Esophagus squamous epithelium (tissue), 5 donors: ENCODE measurements at regions not wholly inside any gene's neighbourhood (a gene's known extent, or its start where the extent isn't known, plus 50 kb on each side); places are given as distances from the start of the nearest gene placed in this dataset.
"Not testable (repeated sequence)": the region's sequence is repeated elsewhere in the genome, so short reads cannot be mapped to it uniquely, and the experiment has no call there.

Experiments used
- DNase-seq: peaks from one replicate; lab custom pipeline; 2025; lab: John Stamatoyannopoulos, UW
- H3K27ac ChIP-seq, 4 donors: fragments of 200-600 bp; sonication (generic); one replicate each; pipeline ENCODE4 v1.5.1; 2016 to 2019; ENCODE audit warnings: mild to moderate bottlenecking in 1 of 4
- H3K27me3 ChIP-seq, 4 donors: fragments of 200-600 bp; sonication (generic); 1 replicate in 3 of 4; 2 replicates in 1 of 4; pipeline versions ENCODE4 v1.5.1 to v1.6.0; 2017 to 2021; ENCODE audit warnings: antibody characterized with exemption in 1 of 4
- H3K36me3 ChIP-seq, 3 donors: fragments of 200-600 bp; sonication (generic); one replicate each; pipeline ENCODE4 v1.5.1; 2016 to 2019
- H3K4me1 ChIP-seq, 3 donors: fragments of 200-600 bp; sonication (generic); one replicate each; pipeline ENCODE4 v1.5.1; 2017 to 2019
- H3K4me3 ChIP-seq, 4 donors: fragments of 200-600 bp; sonication (generic); 1 replicate in 3 of 4; 2 replicates in 1 of 4; pipeline ENCODE4 v1.5.1; 2016 to 2019; ENCODE audit warnings: mild to moderate bottlenecking in 2 of 4, moderate library complexity in 1 of 4
- H3K9me3 ChIP-seq, 3 donors: fragments of 200-600 bp; sonication (generic); one replicate each; pipeline ENCODE4 v1.5.1; 2016 to 2019
- CTCF ChIP-seq, 6 experiments: fragments of 450-650 bp in 4 of 6; fragments of 200-600 bp in 2 of 6; sonication (generic) in 2 of 6; IDR thresholded peaks; one replicate each; pipeline ENCODE4 v1.5.1; 2016 to 2019; ENCODE audit warnings: antibody characterized with exemption in 6 of 6, mild to moderate bottlenecking in 4 of 6, moderate library complexity in 4 of 6
- POLR2A ChIP-seq, 4 donors: fragments of 450-650 bp; IDR thresholded peaks; one replicate each; pipeline ENCODE4 v1.6.1; 2017; ENCODE audit warnings: antibody characterized with exemption in 4 of 4, mild to moderate bottlenecking in 4 of 4, moderate library complexity in 3 of 4
- WGBS, 2 donors: methylation state at CpG; one replicate each; pipeline ENCODE4 v1.1.5; 2018; 5-methylcytosine and 5-hydroxymethylcytosine counted together
- intact Hi-C: fragments of 100-400 bp; cut with DNase I; formaldehyde crosslinking; loops from one replicate; pipeline ENCODE4 v1.15.0; 2022
- donor health status: DM: yes; HTN: yes; CAD: no.

DNA sequence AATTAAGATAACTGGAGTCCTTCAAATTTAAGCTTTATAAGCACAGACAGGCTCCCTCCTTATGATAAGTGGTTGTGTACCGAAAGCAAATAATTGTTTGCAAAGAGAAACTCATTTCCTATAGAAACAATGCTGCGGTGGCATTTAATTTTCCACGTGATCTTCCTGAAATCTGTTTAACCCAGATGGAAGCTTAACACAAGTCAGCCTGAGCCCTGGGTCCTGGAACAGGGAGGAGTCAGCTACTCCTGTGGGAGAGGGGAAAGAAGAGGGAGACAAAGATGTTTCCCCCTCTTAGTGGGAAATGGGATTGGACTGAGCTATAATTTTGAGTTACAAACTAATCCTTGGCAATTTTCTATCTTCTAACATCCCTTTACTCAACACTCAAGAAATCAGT, 136.5 kb downstream of the ELOVL4 start:
- no peak overlapping the region for H3K4me3 ChIP-seq
- intact Hi-C loops: no loop called here
- no peak overlapping the region for H3K27ac ChIP-seq
- no peaks in the 10 kb centered on the region for H3K9me3 ChIP-seq
- no peaks in the 10 kb centered on the region for H3K4me1 ChIP-seq
- TF ChIP-seq POLR2A (IDR thresholded peaks at IDR 0.05) (no peak), CTCF (IDR thresholded peaks at IDR 0.05) (no peak)
- DNase-seq: no peak
- H3K27me3 ChIP-seq: no peaks in the 10 kb centered on the region
- 34 to 51% methylated on average over 3 of the region's 3 CpGs for WGBS, 2 donors
- H3K36me3 ChIP-seq: no peaks in the 10 kb centered on the region

GRCh38 chr6:79810185-79810705, 137.1 kb downstream of the ELOVL4 start:
- WGBS, 2 donors: 59 to 65% methylated on average over 10 of the region's 10 CpGs
- Histone ChIP-seq H3K9me3 (no peaks in the 10 kb centered on the region), H3K27ac (no peak overlapping the region), H3K4me1 (no peaks in the 10 kb centered on the region), H3K27me3 (no peaks in the 10 kb centered on the region), H3K4me3 (no peak overlapping the region), H3K36me3 (no peaks in the 10 kb centered on the region)
- intact Hi-C loops: no loop called here
- TF ChIP-seq POLR2A (IDR thresholded peaks at IDR 0.05) (no peak), CTCF (IDR thresholded peaks at IDR 0.05) (no peak)
- no peak for DNase-seq

- Histone ChIP-seq H3K27me3 (no peaks in the 10 kb centered on the region), H3K36me3 (no peaks in the 10 kb centered on the region), H3K9me3 (no peaks in the 10 kb centered on the region), H3K4me1 (no peaks in the 10 kb centered on the region), H3K27ac (no peak overlapping the region), H3K4me3 (no peak overlapping the region)
- WGBS, 2 donors: 50 to 51% methylated on average over 2 of the region's 2 CpGs
- DNase-seq: no peak
- intact Hi-C loops: no loop called here
- TF ChIP-seq POLR2A (IDR thresholded peaks at IDR 0.05): no peak
Measured at GRCh38 chr6:79808921-79809320, 138.4 kb downstream of the ELOVL4 start.

- DNase-seq, H3K27me3 ChIP-seq, H3K9me3 ChIP-seq, H3K36me3 ChIP-seq, intact Hi-C loops, H3K27ac ChIP-seq, H3K4me1 ChIP-seq, H3K4me3 ChIP-seq: not testable (repeated sequence)
- 84 to 91% methylated on average over 5 of the region's 5 CpGs for WGBS, 2 donors
Measured at GRCh38 chr6:79806661-79807060, 140.7 kb downstream of the ELOVL4 start.

GRCh38 chr6:79804732-79805131, 142.6 kb downstream of the ELOVL4 start:
- DNase-seq: no peak
- no peaks in the 10 kb centered on the region for H3K9me3 ChIP-seq
- no peaks in the 10 kb centered on the region for H3K4me1 ChIP-seq
- TF ChIP-seq CTCF (IDR thresholded peaks at IDR 0.05): no peak
- TF ChIP-seq POLR2A (IDR thresholded peaks at IDR 0.05): no peak
- H3K27ac ChIP-seq: no peak overlapping the region
- no peaks in the 10 kb centered on the region for H3K36me3 ChIP-seq
- H3K27me3 ChIP-seq: no peaks in the 10 kb centered on the region
- intact Hi-C loops: no loop called here
- H3K4me3 ChIP-seq: no peak overlapping the region
- WGBS, 2 donors: 77 to 82% methylated on average over 3 of the region's 3 CpGs

- Histone ChIP-seq H3K9me3 (no peaks in the 10 kb centered on the region), H3K4me1 (no peaks in the 10 kb centered on the region), H3K27ac (no peak overlapping the region), H3K36me3 (no peaks in the 10 kb centered on the region), H3K27me3 (no peaks in the 10 kb centered on the region), H3K4me3 (no peak overlapping the region)
- no peak for DNase-seq
- intact Hi-C loops: no loop called here
- TF ChIP-seq POLR2A (IDR thresholded peaks at IDR 0.05): no peak
- TF ChIP-seq CTCF (IDR thresholded peaks at IDR 0.05): no peak
Measured at GRCh38 chr6:79803917-79804316, 143.4 kb downstream of the ELOVL4 start.
